HG03520 (cell line): ENCODE measurements at regions not wholly inside any gene's neighbourhood (a gene's known extent, or its start where the extent isn't known, plus 50 kb on each side); places are given as distances from the start of the nearest gene placed in this dataset.

ENCODE experiments used
- ATAC-seq: cut with Tn5 transposase; IDR thresholded peaks from one replicate; pipeline ENCODE4 v1.9.1; 2021; ENCODE audit warnings: mild to moderate bottlenecking, moderate library complexity; ENCODE audit not compliant: unreplicated experiment

- ATAC-seq = no peak
These were observed 2127.3 kb upstream of the WWC1 start for GRCh38 chr5:166163996-166164610.

GRCh38 chr5:166165596-166165995 lies 2125.8 kb upstream of the WWC1 start:
- ATAC-seq = no peak

GRCh38 chr5:166166071-166166470 lies 2125.4 kb upstream of the WWC1 start:
- no peak for ATAC-seq

- ATAC-seq = no peak
These were observed 2118.8 kb upstream of the WWC1 start for GRCh38 chr5:166172597-166172996.

GRCh38 chr5:166178411-166179080 lies 2112.9 kb upstream of the WWC1 start:
- ATAC-seq = no peak

- ATAC-seq = no peak
These were observed 2106.3 kb upstream of the WWC1 start for GRCh38 chr5:166185185-166185584.

- no peak for ATAC-seq
These were observed 2102.7 kb upstream of the WWC1 start for GRCh38 chr5:166188501-166189325.

GRCh38 chr5:166192696-166193095 lies 2098.7 kb upstream of the WWC1 start:
- ATAC-seq = no peak

- no peak for ATAC-seq
These were observed 2095.5 kb upstream of the WWC1 start for GRCh38 chr5:166195981-166196380.

GRCh38 chr5:166200532-166200931 lies 2090.9 kb upstream of the WWC1 start:
- ATAC-seq = no peak

GRCh38 chr5:166211640-166212039 lies 2079.8 kb upstream of the WWC1 start:
- ATAC-seq = no peak

- no peak for ATAC-seq
These were observed 2055.1 kb upstream of the WWC1 start for GRCh38 chr5:166236327-166236726.

GRCh38 chr5:166240705-166241104 lies 2050.7 kb upstream of the WWC1 start:
- no peak for ATAC-seq

- no peak for ATAC-seq
These were observed 2045.9 kb upstream of the WWC1 start for GRCh38 chr5:166245556-166245955.

- no peak for ATAC-seq
These were observed 2039.7 kb upstream of the WWC1 start for GRCh38 chr5:166251786-166252185.

- no peak for ATAC-seq
These were observed 2033.8 kb upstream of the WWC1 start for GRCh38 chr5:166257661-166258060.

- ATAC-seq = no peak
These were observed 2029.0 kb upstream of the WWC1 start for GRCh38 chr5:166262395-166262794.

- no peak for ATAC-seq
These were observed 2023.5 kb upstream of the WWC1 start for GRCh38 chr5:166267907-166268306.

GRCh38 chr5:166270712-166271111 lies 2020.7 kb upstream of the WWC1 start:
- no peak for ATAC-seq

GRCh38 chr5:166276006-166276405 lies 2015.4 kb upstream of the WWC1 start:
- ATAC-seq = no peak

- ATAC-seq = no peak
These were observed 2011.6 kb upstream of the WWC1 start for GRCh38 chr5:166279828-166280227.

- ATAC-seq = no peak
These were observed 2010.0 kb upstream of the WWC1 start for GRCh38 chr5:166281433-166281832.
